B cell (primary cell): ENCODE measurements at regions not wholly inside any gene's neighbourhood (a gene's known extent, or its start where the extent isn't known, plus 50 kb on each side); places are given as distances from the start of the nearest gene placed in this dataset.

Experiments
- EZH2 ChIP-seq: IDR thresholded peaks from 2 replicates; pipeline ENCODE4 v1.6.1; 2012; ENCODE audit warnings: borderline replicate concordance, low read depth, mild to moderate bottlenecking, moderate library complexity, low read length; ENCODE audit not compliant: insufficient read depth, poor library complexity, severe bottlenecking
- TF ChIP-seq, protein P1 (sequence below): fragments of 200-600 bp; IDR thresholded peaks from one replicate; pipeline ENCODE4 v1.8.0; 2022; ENCODE audit warnings: antibody characterized with exemption, mild to moderate bottlenecking

DNA sequence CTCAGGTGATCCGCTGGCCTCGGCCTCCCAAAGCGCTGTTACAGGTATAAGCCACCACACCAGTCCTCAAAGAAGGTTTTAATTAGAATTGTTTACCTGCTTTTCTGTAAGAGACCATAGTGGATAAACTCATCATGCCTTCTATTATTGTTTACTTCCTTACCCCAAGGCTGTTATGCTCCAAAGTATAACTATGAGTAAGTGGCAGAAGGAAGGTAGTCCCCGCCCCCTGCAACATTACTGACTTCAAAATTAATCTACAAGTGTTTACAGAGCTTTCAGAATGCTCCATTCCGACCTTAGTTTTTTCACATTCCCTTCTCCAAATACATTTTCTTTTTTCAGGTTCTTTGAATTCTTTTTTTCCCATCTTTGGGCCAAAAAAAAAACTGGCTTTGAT is 480.5 kb upstream of the NOX3 start:
- TF ChIP-seq, protein P1, sequence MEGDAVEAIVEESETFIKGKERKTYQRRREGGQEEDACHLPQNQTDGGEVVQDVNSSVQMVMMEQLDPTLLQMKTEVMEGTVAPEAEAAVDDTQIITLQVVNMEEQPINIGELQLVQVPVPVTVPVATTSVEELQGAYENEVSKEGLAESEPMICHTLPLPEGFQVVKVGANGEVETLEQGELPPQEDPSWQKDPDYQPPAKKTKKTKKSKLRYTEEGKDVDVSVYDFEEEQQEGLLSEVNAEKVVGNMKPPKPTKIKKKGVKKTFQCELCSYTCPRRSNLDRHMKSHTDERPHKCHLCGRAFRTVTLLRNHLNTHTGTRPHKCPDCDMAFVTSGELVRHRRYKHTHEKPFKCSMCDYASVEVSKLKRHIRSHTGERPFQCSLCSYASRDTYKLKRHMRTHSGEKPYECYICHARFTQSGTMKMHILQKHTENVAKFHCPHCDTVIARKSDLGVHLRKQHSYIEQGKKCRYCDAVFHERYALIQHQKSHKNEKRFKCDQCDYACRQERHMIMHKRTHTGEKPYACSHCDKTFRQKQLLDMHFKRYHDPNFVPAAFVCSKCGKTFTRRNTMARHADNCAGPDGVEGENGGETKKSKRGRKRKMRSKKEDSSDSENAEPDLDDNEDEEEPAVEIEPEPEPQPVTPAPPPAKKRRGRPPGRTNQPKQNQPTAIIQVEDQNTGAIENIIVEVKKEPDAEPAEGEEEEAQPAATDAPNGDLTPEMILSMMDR, result no peak
- no peak for TF ChIP-seq EZH2
